Mononuclear cell (primary cell): ENCODE measurements at regions not wholly inside any gene's neighbourhood (a gene's known extent, or its start where the extent isn't known, plus 50 kb on each side); places are given as distances from the start of the nearest gene placed in this dataset.
"Not testable (repeated sequence)": the region's sequence is repeated elsewhere in the genome, so short reads cannot be mapped to it uniquely, and the experiment has no call there.

Experiments
- H3K27me3 ChIP-seq: 2 replicates; pipeline ENCODE4 v1.6.0; 2011; ENCODE audit warnings: low read length, control low read depth; ENCODE audit not compliant: insufficient read depth
- H3K4me1 ChIP-seq: 2 replicates; pipeline ENCODE4 v1.5.1; 2011; ENCODE audit warnings: mild to moderate bottlenecking, low read length, control low read depth; ENCODE audit not compliant: insufficient read depth
- H3K4me3 ChIP-seq: 2 replicates; pipeline ENCODE4 v1.5.1; 2011; ENCODE audit warnings: mild to moderate bottlenecking, low read length, moderate library complexity
- H3K9me3 ChIP-seq: 2 replicates; pipeline ENCODE4 v1.5.1; 2011; ENCODE audit warnings: low read depth, mild to moderate bottlenecking, control low read depth, low read length

DNA sequence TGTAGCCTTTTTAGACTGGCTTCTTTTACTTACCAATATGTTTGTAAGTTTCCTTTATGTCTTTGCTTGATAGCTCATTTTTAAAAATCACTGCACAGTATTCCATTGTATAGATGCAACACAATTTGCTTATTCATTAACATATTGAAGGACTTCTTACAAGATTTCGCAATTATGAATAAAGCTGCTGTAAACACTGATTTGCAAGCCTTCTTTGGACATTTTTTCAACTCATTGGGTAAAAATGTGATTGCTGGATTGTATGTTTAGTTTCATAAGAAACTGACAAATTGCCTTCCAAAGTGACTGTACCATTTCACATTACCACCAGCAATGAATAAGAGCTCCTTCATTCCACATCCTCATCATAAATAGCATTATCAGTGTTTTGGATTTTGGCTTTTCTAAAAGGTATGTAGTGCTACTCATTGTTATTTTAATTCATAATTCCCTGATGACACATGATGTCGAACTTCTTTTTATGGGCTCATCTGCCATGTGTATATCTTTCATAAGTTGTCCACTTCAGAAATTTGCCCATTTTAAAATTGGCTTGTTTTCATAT is 80.7 kb downstream of the TFAP2B start:
- Histone ChIP-seq H3K9me3 (no peaks in the 10 kb centered on the region), H3K27me3 (no peaks in the 10 kb centered on the region), H3K4me1 (no peaks in the 10 kb centered on the region), H3K4me3 (no peak overlapping the region)

DNA sequence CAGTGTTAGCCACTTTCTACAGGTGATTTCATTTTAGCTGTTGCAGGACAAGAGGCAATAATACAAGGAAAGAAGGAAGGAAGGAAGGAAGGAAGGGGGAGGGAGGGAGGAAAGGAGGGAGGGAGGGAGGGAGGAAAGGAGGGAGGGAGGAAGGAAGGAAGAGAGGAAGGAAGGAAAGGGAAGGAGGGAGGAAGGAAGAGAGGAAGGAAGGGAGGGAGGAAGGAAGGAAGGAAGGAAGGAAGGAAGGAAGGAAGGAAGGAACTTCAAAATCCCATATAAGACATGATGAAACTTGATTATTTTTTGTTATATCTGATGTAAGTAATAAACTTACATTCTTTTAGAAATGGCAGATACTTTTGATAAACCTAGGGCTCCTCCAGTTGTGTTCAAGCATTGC is 83.6 kb downstream of the TFAP2B start:
- Histone ChIP-seq H3K4me3 (no peak overlapping the region), H3K9me3 (no peaks in the 10 kb centered on the region), H3K4me1 (no peaks in the 10 kb centered on the region), H3K27me3 (no peaks in the 10 kb centered on the region)

DNA sequence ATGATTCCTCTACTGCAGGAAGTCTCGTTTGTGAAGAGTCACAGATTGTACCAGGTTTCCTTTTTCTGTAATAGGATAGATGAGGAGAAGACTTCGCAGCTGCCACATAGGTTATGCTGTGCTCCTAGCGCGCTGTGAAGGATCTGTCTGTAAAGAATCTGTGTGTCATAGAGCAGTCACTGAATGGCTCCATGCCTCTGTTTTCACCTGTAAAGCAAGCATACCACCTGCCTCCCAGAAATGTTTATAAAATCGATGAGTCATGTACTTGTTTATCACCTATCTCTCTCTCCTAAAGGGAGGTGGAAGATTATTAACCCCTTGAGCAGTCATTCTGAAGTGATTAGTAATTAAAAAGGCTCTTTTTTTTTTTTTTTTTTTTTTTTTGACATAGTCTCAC is 86.6 kb downstream of the TFAP2B start:
- no peak overlapping the region for H3K4me3 ChIP-seq
- no peaks in the 10 kb centered on the region for H3K27me3 ChIP-seq
- no peaks in the 10 kb centered on the region for H3K9me3 ChIP-seq
- H3K4me1 ChIP-seq: no peaks in the 10 kb centered on the region

DNA sequence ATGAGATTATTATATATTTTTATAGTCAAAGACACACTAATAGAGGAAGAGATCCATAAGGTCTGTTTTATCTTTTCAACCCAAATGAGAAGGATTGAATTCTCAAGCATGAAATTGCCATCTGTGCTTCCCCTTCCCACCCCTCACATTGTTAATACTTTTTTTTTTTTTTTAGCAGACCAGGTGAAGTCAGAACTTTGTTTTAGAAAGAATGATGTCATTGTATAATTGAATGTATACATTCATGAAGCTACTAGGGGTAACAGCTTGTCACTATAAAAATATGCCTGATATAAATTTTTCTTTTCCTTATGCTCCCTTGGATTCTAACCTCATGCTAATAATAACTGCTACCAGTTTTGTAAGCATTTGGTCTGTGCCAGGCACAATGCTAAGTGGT is 88.9 kb downstream of the TFAP2B start:
- Histone ChIP-seq H3K4me1 (no peaks in the 10 kb centered on the region), H3K4me3 (no peak overlapping the region), H3K9me3 (no peaks in the 10 kb centered on the region), H3K27me3 (no peaks in the 10 kb centered on the region)

DNA sequence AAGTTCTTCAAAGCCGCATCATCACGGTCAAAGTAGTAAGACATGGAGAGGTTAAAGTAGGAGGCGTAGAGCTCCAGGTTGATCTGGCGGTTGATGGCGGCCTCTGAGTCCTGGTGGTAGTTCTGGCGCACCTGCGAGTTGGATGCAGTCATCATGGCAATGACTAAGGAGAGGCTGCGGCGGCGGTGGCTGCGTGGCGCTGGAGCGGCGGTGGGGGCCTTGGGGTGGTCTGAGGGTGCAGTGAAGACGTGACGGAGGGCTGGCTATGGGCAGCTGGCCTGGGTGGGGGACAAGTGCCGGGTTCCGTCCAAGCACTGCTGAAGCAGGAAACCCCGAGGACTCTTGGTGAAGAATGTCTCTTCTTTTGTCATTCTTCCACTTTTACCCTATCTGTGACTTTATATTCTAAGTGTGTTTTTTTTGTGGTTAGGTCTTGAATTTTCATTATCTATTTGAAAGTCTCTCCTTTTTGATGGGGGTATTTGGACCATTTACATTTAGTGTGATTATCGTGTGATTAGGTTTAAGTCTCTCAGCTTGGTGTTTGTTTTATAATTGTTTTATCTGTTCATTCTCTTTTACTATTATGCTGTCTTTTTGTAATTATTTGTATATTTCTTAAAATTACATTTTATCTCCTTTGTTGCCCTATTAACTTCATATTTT is 94.6 kb downstream of the TFAP2B start:
- H3K27me3 ChIP-seq: no peaks in the 10 kb centered on the region
- no peaks in the 10 kb centered on the region for H3K4me1 ChIP-seq
- H3K4me3 ChIP-seq: no peak overlapping the region
- H3K9me3 ChIP-seq: no peaks in the 10 kb centered on the region

DNA sequence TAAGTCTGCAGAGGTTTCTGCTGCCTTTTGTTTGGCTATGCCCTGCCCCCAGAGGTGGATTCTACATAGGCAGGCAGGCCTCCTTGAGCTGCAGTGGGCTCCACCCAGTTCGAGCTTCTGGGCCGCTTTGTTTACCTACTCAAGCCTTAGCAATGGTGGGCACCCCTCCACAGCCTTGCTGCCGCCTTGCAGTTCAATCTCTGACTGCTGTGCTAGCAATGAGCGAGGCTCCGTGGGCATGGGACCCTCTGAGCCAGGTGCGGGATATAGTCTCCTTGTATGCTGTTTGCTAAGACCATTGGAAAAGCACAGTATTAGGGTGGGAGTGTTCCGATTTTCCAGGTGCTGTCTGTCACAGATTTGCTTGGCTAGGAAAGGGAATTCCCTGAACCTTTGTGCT is 102.7 kb downstream of the TFAP2B start:
- H3K4me1 ChIP-seq, H3K9me3 ChIP-seq, H3K4me3 ChIP-seq, H3K27me3 ChIP-seq: not testable (repeated sequence)

DNA sequence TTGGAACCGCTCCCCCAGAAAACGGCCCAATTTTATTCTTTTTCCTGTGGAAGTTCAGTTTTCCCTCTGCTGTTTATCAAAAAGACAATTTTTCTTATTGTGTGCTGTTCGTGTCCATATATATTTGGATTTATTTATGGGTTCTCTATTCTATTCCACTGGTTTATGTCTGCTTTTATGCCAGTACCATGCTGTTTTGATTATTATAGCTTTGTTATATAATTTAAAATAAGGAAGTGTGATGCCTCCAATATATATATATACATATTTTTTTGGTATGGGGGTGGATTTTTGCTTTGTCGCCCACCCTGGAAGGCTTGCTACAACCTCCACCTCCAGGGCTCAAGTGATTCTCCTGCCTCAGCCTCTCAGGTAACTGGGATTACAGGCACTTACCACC is 103.3 kb downstream of the TFAP2B start:
- Histone ChIP-seq H3K4me1 (no peaks in the 10 kb centered on the region), H3K4me3 (no peak overlapping the region), H3K27me3 (no peaks in the 10 kb centered on the region), H3K9me3 (no peaks in the 10 kb centered on the region)

DNA sequence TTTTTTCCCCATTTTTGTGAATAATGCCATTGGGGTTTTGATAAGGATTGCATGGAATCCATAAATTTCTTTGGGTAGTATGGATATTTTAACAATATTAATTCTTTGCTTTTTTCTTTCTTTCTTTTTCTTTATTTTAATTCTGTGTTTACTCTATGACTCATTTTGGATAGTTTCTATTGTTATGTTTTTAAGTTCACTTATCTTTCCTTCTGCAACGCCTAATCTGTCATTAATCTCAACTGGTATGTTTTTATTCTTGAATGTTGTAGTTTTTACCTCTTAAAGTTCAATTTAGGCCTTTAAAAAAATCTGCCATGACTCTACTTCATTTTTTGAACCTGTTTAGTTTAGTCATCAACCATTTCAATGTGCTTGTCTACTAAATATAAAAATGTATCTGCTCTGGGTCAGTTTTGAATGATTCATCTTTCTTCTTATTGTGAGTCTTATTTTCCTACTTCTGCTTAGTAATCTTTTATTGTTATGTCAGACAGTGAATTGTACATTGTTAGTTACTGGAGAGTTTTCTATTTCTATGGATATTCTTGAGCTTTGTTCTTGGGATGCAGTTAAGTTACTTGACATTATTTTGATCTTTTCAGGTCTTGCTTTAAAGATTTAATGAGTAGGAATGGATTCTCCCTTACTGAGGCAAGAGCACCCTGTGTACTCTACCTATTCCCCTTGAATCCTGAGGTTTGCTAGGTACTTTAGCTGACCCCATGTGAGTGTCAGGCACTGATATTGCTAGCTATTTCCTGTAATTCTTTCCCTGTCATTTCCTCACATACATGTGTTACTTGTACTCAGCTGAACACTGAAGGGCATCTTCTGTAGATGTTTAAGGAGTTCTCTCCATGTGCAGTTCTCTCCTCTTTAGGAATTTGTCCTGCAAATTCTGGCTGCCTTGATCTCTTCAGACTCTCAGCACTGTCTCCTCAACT is 104.2 kb downstream of the TFAP2B start:
- H3K27me3 ChIP-seq: no peaks in the 10 kb centered on the region
- no peaks in the 10 kb centered on the region for H3K4me1 ChIP-seq
- no peak overlapping the region for H3K4me3 ChIP-seq
- H3K9me3 ChIP-seq: no peaks in the 10 kb centered on the region

DNA sequence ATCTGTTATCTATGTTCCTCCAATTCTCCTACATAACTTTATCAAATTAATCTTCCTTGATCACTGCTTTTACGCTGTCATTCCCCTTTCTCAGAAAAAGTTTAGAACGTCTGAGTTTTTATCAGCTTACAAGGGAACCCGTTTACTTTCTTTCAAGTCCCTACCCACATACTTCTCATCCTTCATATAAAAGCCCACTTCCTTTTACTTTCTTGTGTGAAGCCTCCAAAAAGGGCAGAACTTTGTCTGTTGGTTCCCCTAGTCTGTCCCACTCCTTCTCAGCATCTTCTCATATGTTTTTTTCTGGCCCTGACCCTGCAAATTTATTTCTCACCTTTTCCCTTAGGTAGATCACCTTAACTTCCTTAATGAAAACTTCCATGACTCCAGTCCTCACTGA is 106.1 kb downstream of the TFAP2B start:
- Histone ChIP-seq H3K4me1 (no peaks in the 10 kb centered on the region), H3K9me3 (no peaks in the 10 kb centered on the region), H3K4me3 (no peak overlapping the region), H3K27me3 (no peaks in the 10 kb centered on the region)

DNA sequence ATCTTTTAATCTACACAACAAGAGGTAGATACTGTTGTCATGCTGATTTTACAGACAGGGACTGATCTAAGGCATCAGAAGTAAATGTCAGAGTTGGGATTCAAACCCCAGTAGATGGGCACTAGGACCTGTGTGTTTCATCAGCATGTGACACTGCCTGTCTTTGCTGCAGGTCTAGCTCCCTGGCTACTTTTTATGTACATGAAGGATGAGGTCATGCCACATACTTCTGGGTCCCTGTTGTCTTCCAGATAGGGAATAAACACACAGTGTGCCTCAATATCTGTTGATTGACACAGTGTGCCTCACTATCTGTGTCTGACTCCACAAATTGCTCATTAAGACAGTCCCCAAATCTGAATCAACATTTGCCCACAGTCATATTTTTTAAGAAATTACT is 106.9 kb downstream of the TFAP2B start:
- Histone ChIP-seq H3K9me3 (no peaks in the 10 kb centered on the region), H3K4me1 (no peaks in the 10 kb centered on the region), H3K4me3 (no peak overlapping the region), H3K27me3 (no peaks in the 10 kb centered on the region)

DNA sequence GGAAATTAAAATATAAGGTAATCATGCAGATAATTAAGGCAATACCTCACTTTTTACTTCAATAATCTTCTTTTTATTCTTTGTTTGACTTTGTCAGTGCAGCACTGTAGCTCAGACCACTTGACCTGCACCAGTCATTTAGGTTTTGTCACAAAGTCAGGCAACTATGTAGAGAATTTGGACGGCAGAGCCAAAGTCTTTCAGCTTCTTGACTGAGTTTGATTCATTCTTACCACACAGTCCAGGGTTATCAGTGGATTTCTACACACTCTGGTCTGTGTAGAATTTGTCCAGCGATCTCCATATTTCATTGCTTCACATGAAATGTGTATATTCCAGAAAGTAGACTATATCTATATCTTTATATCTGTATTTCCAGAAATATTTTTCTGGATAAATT is 107.3 kb downstream of the TFAP2B start:
- Histone ChIP-seq H3K4me3 (no peak overlapping the region), H3K27me3 (no peaks in the 10 kb centered on the region), H3K9me3 (no peaks in the 10 kb centered on the region), H3K4me1 (no peaks in the 10 kb centered on the region)

DNA sequence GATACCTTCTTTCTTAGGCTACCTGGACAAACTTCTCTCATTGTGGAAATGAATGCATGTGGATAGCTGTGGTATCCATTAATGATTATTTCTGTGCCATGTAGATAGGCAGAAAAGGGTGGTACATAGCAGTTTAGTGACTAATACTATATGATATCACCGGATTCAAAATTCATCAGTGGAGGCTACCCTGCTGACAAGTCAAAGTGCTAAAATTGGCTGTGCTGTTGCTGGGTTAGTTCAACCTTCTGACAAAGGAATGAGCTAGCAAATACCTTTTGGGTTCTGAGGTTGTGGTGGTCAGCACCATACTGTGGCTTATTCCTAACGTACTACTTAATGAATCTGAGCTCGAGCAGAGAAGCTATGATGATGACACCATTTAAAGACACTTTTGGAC is 109.1 kb downstream of the TFAP2B start:
- no peak overlapping the region for H3K4me3 ChIP-seq
- H3K9me3 ChIP-seq: no peaks in the 10 kb centered on the region
- H3K27me3 ChIP-seq: no peaks in the 10 kb centered on the region
- H3K4me1 ChIP-seq: no peaks in the 10 kb centered on the region

DNA sequence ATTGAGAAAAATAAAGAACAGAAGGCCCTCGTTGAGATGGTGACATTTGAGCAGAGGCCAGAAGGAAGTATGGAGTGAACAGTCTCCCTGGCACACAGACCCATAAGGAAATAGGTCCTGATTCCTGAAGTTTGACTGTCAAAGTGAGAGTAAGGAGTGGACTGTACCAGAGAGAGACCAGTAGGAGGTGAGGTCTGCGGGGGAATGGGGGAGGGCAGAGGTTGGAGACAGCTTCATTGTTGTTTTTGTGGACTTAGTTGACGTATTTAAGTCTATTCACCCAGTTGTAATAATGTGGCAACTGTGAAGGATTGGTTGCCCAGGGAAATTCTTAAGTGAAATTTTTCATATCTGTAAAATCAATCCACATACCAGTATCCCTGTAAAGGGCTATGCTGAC is 110.7 kb downstream of the TFAP2B start:
- no peaks in the 10 kb centered on the region for H3K27me3 ChIP-seq
- H3K4me1 ChIP-seq: no peaks in the 10 kb centered on the region
- H3K9me3 ChIP-seq: no peaks in the 10 kb centered on the region
- H3K4me3 ChIP-seq: no peak overlapping the region

DNA sequence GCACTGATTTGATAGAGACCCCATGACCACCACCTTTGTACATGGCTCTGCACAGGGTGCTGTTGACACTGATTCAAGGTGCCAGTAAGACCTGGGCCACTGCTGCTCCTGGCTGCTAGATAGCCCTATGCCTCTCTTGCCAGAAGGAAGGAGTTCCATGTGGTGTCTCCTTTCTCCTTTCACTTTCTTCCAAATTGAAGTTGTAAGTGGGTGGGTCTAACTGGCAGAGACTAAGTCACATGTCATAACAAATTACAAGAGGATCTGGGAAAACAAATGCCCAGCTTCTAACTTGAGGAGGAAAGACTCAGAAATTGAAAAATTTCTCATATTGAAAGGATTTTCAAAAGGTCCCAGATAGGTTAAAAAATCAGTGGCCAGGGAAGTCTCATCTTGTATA is 116.8 kb downstream of the TFAP2B start:
- no peak overlapping the region for H3K4me3 ChIP-seq
- peaks cover 6% of the 10 kb centered on the region for H3K4me1 ChIP-seq
- no peaks in the 10 kb centered on the region for H3K9me3 ChIP-seq
- no peaks in the 10 kb centered on the region for H3K27me3 ChIP-seq

DNA sequence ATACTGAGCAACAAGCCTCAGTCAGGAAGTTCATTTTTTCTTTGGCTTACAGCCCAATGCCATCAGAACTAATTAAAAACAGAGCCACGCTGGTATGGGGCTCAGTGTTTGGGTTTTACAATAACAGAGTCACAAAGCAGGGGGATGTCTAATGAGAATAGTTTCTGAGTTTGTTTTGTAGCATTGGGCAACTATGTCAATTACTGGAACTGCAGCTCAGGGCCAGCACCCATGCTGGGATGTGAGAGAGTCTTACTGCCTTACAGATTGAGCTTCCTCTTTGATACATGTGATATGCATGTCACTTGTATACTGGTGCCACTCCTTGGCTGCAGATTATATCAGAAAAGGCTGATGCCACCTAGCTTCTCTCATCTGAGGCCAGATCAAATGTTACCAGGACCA is 117.6 kb downstream of the TFAP2B start:
- no peak overlapping the region for H3K4me3 ChIP-seq
- H3K4me1 ChIP-seq: peaks cover 6% of the 10 kb centered on the region
- no peaks in the 10 kb centered on the region for H3K9me3 ChIP-seq
- no peaks in the 10 kb centered on the region for H3K27me3 ChIP-seq
